ENCODE measurements at regions not wholly inside any gene's neighbourhood (a gene's known extent, or its start where the extent isn't known, plus 50 kb on each side); places are given as distances from the start of the nearest gene placed in this dataset.

GRCh38 chr1:244919320-244920282 lies 55.3 kb upstream of the HNRNPU start:
- TF ChIP-seq KLF16 (tag by site-specific recombination; IDR thresholded peaks at IDR 0.05) (no peak), CTCF (tag by site-specific recombination; IDR thresholded peaks at IDR 0.05) (no peak), GLI2 (tag by site-specific recombination; IDR thresholded peaks at IDR 0.05; ENCODE audit: borderline replicate concordance, low read depth) (no peak), ZBTB11 (tag by site-specific recombination; conservative IDR thresholded peaks at IDR 0.05; ENCODE audit: low read depth) (no peak), YY1 (tag by site-specific recombination; IDR thresholded peaks at IDR 0.05) (no peak), REST (tag by site-specific recombination; IDR thresholded peaks at IDR 0.05) (no peak)

Measured in HEK293 (cell line).